Hepatic stellate cell (primary cell): ENCODE measurements at regions not wholly inside any gene's neighbourhood (a gene's known extent, or its start where the extent isn't known, plus 50 kb on each side); places are given as distances from the start of the nearest gene placed in this dataset.

Source experiments
- DNase-seq: peaks from one replicate; pipeline ENCODE4 v3.0.0; 2011; ENCODE audit warnings: low spot score

DNA sequence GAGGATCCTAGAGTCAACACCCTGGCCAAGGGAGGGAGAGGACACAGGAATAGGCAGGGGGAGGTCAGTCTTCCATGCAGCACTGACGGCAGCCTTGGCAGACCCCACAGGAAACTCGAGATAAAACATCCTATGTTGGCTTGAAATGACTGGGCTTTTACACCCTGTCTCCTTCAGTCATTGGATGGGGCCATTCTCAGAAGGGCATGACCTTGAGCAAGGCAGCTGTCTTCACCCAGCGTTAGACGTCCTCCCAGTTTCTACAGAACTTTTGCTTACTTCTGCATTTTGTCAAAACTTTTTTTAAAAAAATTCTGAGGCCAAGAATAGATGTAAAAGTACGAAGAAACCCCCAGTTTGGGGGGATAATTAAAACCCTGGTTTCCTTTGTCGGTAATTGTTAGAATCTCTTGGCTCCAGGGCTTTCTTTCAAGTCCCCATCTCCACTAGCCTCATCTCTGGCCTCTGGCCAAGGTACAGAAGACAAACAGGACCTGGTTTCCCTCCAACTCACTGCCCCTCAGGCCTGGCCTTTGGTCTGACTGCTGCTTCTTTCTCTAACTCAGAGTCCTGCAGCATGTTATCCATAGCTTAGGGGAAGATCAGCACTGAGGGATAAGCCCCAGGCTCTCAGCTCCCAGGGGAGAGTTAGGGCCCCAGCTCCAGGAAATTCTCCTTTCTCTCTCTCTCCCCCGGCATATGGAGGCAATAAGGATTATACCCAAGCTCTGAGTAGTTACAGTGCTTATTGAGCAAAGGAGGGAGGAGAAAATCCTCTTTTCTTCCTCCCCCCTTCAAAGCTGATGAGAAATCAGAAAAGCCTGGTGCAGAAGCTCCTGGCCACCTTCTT, 51.6 kb upstream of the KCND3 start:
- DNase-seq = no peak

DNA sequence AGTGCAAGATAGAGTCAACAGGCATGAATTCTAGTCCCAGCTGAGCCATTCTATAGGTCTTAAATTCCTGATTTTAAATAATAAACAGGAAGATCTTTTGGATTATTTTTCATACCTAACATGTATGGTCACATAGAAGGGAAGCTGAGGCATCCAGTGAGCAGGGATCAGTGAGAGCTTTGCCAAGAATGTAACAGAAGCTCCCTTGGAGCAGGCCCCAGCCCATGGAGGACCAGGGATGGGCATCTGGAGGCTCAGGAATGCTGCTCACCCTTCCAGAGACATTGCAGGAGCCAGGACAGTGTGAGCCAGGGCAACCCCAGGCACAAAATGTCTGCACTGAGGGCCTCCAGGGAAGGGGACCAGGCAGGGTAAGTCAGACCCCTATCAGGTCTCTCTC, 54.4 kb upstream of the KCND3 start:
- no peak for DNase-seq

DNA sequence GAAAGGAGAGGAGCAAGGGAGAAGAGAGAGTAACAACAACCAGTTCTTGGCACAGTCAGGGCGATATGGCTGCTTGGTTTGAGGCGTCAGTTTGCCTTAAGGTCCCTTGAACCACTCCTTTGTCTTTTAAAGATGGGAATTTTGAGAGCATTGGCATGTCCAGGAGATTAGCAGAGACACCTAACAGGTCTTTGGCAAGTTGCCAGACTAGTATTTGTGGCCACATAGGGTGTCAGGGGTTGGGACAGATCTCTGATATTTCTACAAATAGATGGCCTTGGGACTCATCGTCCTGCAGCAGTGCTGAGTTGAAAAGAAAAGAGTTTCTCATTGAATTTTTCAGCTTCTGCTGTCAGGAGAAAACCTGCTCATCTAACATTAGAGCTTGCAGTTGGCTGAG, 55.3 kb upstream of the KCND3 start:
- DNase-seq = no peak

DNA sequence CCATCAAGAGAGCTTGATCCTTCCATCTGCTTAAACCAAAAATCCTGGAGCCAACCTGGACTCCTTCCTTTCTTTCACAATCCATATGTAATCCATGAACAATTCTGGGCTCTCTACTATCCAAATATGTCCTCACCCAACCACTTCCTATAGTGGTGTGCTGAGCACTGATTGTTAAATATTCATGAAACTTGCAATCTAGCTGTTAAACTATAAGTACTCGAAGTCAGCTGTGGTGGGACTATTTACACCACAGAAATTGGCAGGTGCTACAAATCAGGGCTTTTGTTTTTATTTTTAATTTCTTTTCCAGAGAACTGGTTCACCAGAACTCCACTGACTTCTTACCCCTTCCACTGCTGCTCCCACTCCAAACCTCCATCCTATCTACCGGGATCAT, 57.2 kb upstream of the KCND3 start:
- no peak for DNase-seq

DNA sequence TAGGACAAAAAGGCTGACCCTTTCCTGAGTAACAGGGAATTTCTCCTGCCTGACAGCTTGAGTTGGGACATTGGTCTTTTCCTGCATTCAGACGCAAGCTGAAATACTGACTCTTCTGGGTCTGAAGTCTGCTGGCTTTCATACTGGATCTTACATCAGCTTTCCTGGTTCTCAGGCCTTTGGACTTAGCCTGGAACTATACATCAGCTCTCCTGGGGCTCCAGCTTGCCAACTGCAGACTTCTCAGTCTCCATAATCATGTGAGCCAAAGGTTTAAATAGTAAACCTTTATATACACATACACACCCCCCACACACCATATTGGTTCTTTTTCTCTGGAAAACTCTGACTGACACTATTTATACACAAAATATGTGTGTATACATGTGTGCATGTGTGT, 59.0 kb upstream of the KCND3 start:
- DNase-seq = no peak

DNA sequence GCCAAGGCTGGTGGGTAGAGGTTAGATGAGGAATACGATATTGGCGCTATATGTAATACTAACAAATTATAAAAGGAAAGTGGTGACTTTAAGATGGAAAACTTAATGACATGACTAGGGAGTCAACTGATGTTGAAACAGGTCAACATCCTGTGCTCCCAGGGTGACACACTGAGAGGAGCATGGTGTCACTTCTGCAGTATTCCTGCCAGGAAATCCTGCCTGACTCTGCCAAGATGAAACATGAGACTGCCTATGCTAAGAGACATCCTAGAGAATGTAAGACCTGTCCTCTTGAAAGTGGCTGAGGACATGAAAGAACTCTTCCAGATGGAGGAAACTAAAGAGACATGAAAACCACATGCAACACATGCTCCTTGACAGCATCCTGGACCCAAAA, 65.0 kb upstream of the KCND3 start:
- DNase-seq = no peak

DNA sequence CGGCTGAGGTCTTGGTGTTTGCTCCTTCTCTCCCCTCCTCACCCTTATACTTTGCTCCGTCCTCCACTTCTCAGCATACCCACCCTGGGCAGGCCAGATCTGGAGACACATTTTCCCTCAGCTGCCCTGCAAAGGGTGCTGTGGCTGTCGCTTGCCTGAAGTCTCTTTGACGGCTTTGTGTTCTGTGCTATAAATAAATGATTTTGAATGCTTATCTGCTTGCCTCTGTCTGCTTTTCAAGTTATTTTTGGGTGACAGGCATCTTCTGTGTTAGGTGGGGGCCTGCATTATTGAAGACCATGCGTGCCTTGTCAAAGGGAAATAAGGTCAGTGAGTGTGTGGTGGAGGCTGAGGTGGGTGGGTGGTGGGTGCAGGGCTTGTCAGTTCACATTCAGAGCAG, 66.9 kb upstream of the KCND3 start:
- DNase-seq = no peak

DNA sequence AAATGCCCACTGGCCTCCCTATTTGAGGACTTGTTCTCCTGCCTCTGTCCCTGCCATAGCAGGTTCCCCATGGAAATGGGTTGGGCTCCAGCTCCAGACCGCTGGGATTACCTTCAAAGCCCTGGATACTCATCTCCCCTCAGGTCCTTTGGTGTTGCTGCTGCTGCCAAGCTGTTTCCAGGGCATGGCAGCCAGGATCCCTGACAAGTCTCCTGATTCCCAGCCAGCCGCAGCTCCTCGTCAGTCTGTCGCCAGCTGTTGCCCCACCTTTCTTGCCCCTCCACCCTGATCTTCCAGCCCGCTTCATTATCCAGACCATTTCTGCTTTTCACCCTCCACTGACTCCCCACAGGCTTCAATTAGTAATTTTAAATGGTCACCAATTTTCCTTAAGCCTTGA, 68.3 kb upstream of the KCND3 start:
- DNase-seq = no peak

DNA sequence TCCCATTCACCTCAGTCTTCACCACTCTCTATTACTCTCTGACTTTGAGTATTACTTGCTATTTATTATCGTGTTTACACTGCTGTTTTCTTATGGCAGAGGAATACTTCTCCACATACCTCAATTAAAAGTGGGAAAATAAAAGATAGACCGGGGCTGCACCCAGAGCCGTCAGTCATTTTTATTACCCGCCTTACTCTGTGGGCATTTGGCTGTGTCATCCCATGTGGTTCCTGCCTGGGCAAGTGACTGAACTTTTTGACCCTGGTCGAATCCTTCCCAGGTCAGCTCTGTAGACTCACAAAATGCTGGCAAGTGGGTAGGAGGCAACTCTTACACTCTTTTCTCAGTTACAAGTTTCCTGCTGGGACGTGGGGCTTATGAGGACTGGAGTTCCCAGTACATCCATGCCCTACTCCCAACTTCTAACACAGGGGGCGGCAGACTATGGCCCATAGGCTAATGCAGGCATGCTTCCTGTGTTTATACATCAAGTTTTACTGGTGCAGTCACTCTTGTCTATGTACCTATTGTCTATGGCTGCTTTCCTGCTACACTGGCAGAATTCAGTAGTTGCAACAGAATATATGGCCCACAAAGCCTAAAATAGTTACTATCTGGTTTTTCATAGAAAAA, 69.5 kb upstream of the KCND3 start:
- DNase-seq = no peak

DNA sequence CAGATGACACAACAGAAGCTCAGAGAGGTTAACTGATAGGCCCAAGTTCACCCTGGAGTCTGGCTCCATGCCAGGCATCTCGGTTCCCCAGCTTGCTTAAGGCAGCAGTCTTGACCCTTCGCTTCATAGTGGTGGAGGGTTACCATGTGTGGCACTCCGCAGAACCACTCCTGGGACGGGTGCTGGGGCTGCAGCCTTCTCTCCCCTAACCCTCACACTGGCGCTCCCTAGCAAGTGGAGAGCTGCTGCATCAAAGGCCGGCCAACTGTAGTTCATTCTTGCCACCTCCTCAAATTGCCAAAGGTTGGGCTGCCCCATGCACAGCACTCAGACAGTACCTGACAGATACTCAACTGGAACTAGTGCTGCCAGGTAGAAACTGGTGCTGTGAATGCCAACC, 70.2 kb upstream of the KCND3 start:
- DNase-seq = no peak

DNA sequence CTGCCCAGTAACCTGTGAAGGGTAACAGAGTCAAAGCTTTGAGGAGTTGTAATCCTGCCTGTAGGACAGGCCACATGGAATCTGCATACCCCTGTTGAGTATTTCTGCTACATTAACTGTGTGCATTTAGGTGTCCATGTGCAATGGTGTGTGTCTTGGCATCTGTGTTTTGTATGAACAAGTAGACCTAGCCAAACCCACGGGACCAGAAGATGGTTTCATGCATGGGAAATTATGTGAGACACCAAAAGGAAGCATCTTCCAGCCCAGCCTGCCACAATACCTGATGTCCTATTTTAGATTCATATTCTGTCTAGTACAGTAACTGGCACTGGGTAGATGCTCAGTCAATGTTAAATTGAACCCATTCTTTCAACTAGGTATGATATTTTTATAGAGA, 70.8 kb upstream of the KCND3 start:
- no peak for DNase-seq

DNA sequence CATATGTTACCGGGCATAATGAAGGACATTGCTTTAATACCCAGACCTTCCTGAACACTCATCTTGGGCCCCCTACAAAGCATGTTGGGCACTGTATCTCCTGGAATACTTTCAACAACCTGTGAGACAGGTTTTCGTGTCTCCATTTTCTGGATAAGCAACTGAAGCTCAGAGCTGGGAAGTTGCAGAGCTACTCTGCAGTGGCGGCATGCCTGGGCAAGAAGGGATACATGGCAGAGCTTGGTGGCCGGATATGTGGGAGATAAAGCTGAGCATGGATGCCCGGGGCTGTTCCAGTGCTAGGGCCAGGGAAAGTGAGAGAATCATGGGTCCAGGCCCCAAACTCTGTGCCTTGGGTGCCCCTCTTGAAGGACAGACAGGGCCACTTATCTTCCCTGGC, 71.6 kb upstream of the KCND3 start:
- no peak for DNase-seq

DNA sequence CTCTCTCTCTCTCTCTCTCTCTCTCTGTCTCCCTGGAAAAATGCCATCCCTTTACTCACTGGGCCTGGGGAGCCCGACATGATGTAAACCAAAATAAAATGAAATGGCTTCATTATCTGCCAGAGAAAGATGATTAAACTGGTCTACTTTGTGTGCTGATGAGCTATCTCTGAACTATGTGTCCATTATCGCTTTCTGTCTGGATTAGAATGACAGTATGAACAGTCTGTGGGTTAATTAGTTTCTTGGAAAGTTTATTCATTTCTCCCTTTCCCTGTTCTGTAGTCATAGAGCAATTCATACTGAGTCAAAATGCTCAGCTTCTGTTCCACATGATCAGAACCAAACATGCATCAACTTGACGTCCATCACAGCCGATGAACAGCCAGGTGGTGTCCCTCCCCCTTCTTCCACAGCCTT, 72.4 kb upstream of the KCND3 start:
- no peak for DNase-seq

DNA sequence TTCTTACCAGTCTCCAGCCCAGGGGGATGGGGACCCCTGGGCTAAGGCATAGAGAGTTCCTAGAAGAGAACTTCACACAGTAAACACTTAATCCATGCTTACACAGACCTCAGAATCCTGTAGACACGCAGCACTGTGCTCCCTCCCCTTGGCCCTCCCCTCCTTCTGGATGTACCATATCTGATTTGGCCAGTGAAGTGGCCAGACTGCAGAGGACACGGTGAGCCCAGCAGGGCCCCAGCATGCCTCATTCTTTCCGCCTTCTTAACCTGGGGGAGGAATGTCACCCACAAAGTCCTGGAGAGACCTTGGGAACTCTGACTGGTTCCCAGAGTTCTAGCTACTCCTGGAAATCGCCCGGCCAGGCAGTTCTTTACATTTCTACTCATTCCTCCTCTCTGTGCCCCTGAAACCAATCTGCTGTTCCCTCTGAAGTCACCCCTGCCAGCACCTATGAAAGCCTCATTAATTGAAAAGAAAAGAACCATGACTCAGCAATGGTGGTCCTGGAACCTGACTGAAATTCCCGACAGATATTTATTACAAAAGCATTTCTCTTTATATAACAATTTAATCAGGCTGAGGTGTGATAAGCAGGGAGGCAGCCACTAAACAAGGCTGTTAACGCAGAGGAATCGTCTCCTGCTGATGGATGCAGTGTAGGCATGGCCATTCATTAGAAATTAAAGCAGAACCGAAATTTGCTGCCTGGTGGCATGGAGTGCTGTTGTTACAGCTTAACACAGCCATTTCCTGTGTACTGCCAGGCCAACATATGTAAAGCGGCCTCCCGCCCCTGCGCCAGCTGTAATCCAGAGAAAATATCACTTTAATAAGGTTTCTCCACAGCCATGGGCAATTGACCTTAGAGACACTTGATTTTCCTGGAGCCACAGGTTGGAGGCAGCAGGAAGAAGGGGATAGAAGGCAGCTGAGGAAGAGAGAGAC, 74.6 kb upstream of the KCND3 start:
- no peak for DNase-seq

DNA sequence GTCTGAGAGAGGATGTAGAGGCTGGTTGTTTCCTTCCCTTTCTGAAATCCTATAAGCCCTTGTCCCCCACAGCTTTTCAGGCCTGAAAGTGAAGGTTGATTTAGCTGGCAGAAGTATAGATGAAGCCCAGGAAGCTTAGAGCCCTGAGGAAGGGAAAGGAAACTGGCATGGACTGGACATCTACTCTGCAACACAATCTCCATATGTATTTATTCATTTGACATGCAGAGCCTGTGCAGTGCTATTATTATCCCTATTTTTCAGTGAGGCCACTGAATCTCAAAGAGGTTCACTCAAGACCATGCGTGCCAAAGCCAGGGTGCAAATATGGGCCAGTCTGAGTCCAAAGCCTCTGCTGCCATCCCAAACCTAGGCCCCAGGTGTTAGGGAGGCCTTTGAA, 78.5 kb upstream of the KCND3 start:
- no peak for DNase-seq

DNA sequence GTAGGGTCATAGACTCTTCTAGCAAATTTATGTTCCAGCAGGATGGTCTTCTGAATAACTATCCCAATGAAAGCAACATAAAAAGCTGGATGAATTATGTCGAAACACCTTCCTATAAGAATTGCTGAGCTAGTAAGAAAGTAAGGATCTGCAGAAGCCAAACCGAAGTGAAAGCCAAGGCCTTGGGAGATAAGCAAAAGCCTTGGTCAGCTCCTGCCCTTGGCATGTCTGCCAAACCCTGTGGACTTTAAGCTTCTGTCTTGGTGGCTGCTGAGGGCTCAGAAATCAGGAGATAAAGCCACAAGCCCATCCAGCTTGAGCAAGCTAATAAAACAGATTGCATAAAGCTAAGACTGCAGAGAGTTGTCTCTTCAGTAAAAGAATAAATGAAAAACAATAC, 81.2 kb upstream of the KCND3 start:
- DNase-seq = no peak

DNA sequence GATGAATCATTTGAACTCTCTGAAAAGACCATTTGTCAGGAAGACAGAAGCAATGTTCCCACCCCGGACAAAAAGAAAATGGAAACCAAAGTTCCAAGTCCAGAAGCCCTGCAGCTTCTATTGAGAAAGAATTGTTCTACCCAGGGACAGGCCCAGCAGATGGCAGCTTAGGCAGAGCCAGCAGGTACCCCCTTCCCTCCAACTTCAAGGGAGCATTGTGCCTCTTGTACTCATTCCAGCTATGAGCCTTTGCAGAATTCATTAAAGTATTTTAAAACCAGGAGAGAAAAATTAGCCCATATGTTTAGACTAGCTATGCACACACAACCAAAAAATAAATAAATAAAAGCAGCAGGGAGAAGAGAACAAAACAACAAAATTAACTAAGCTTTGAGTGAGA, 85.2 kb upstream of the KCND3 start:
- DNase-seq = no peak

DNA sequence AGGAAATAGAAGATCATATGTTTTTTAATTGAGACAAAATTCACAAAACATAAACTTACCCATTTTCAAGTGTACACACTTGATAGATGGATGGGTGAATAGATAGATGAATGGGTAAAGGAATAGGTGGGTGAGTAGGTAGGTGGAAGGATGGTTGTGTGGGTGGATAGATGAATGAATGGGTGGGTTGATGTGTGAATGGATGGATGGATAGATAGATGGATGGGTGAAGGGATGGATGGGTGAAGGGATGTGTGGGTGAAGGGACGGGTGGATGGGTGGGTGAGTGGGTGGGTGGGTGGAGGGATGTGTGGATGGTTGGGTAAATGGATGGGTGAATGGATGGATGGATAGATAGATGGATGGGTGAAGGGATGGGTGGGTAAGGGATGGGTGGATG, 86.1 kb upstream of the KCND3 start:
- no peak for DNase-seq

DNA sequence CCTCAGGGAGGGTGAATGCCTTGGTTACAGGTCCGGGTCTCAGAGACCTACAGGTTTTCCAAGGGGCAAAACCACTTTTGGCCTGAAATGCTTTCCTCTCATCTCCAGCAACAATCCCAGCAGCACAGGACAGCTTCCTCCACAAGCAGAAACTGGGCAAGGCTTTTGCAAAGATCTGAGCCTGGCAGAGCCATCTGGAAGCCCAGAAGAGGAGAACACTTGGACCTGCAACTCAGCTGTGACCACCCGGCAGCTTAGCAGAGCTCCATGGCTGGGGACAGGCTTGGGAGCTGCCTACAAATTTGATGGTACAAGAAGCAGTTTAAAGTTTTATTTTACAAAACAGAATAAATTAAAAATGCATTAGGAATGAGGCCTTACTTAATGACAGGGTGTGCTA, 90.0 kb upstream of the KCND3 start:
- no peak for DNase-seq

DNA sequence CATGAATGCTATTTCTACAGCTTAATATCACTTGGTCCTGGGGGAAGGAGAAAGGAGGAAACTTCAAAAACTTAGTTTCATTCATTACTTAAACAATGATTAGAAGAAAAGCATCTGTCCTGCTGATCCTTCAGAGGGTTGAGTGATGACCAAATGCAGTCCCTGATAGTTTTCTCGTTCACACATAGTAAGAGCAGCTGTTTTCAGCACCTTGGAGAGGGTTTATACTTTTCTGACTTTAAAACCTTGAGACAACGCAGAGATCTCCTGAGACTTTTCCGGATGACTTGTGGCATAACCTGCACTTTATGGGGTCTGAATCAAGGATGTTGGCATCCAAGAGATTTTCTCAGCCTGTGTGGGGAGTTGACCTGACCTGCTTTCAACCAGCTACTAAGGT, 94.0 kb upstream of the KCND3 start:
- no peak for DNase-seq

DNA sequence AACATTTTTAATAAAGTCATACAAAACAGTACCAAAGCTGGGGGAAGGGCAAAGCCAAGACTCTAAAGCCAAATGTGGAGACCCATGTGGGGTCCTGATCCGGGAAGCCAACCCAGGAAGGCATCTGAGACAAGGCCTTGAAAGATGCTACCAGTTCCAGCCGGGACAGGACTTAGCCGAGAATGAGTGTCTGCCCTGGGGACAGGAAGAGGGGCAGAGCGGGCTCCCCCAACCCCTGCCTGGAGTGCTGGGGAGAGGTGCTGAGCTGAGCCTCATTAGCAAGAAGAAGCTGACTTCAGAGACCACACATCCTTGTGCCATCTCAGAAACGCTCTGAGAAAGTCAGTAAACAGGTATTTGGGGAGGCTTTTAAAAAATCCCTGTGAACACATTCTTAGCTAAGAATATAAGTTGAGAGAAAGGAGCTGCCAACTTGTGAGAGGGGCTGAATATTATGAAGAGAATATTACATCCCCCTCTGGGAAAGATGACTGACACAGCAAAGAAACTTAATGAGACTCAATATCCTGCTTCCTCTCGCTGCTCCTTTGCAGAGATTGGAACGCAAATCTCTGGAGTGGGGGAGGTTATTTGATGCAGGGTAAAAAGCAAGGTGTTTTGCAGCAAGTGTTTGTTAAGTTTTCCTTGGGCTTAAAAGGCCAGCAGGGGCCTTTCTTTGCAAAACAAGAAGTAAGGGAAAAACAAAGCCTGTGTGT, 103.3 kb upstream of the KCND3 start:
- DNase-seq = no peak

DNA sequence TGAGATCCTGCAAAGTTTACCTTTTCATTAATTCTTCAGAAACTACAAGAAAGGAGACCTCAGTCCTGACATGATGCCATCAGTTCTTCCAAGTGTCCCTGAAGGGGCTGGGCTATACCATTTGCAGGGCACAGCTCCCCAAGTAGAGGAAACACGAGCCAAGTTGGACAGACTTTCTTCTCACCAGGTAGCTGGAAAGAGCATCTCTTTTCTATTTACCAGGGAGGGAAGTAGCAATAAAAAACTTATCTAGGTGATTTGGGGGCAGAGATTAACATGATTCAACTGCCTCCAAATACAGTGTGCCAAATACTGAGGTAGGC, 103.9 kb upstream of the KCND3 start:
- no peak for DNase-seq
